H9 (cell line): ENCODE measurements at regions not wholly inside any gene's neighbourhood (a gene's known extent, or its start where the extent isn't known, plus 50 kb on each side); places are given as distances from the start of the nearest gene placed in this dataset.

Experiments used
- DNase-seq: peaks from one replicate; pipeline ENCODE4 v3.0.0-alpha.2; 2017
- H2AFZ ChIP-seq: one replicate; pipeline ENCODE4 v1.6.1; 2013; ENCODE audit warnings: mild to moderate bottlenecking, low read length, control low read depth, moderate library complexity
- H2AK5ac ChIP-seq: 2 replicates; pipeline ENCODE4 v1.6.1; 2013; ENCODE audit warnings: low read length, control low read depth, mixed read lengths; ENCODE audit not compliant: insufficient read length
- H2BK120ac ChIP-seq: one replicate; pipeline ENCODE4 v1.6.1; 2013; ENCODE audit warnings: low read depth, mild to moderate bottlenecking, low read length, control low read depth, inconsistent platforms; ENCODE audit not compliant: poor library complexity, severe bottlenecking
- H2BK12ac ChIP-seq: 2 replicates; pipeline ENCODE4 v1.6.1; 2013; ENCODE audit warnings: low read length, control low read depth, mixed read lengths, low read depth; ENCODE audit not compliant: insufficient read length
- H2BK15ac ChIP-seq: 2 replicates; pipeline ENCODE4 v1.6.1; 2013; ENCODE audit warnings: low read depth, low read length, control low read depth
- H2BK20ac ChIP-seq: one replicate; pipeline ENCODE4 v1.6.1; 2013; ENCODE audit warnings: low read depth, mild to moderate bottlenecking, low read length, control low read depth, inconsistent platforms; ENCODE audit not compliant: poor library complexity, severe bottlenecking
- H2BK5ac ChIP-seq: 2 replicates; pipeline ENCODE4 v1.6.1; 2013; ENCODE audit warnings: low read length, control low read depth, mixed read lengths; ENCODE audit not compliant: insufficient read length
- H3K14ac ChIP-seq: 2 replicates; pipeline ENCODE4 v1.6.1; 2013; ENCODE audit warnings: low read length, control low read depth; ENCODE audit not compliant: insufficient read depth
- H3K18ac ChIP-seq: 2 replicates; pipeline ENCODE4 v1.6.1; 2013; ENCODE audit warnings: low read depth, mild to moderate bottlenecking, mixed read lengths, low read length, control low read depth; ENCODE audit not compliant: insufficient read length
- H3K23ac ChIP-seq: 2 replicates; pipeline ENCODE4 v1.6.1; 2013; ENCODE audit warnings: low read length, control low read depth, mixed read lengths, low read depth; ENCODE audit not compliant: insufficient read length
- H3K23me2 ChIP-seq: 2 replicates; pipeline ENCODE4 v1.6.1; 2013; ENCODE audit warnings: low read depth, mild to moderate bottlenecking, mixed read lengths, low read length, control low read depth; ENCODE audit not compliant: insufficient read length, poor library complexity, severe bottlenecking
- H3K27ac ChIP-seq: 2 replicates; pipeline ENCODE4 v1.5.1; 2013; ENCODE audit warnings: low read length, control low read depth, mixed read lengths, low read depth; ENCODE audit not compliant: insufficient read length
- H3K27me3 ChIP-seq: 2 replicates; pipeline ENCODE4 v1.6.1; 2013; ENCODE audit warnings: low read length, control low read depth, inconsistent platforms; ENCODE audit not compliant: insufficient read depth
- H3K4ac ChIP-seq: 2 replicates; pipeline ENCODE4 v1.6.1; 2013; ENCODE audit warnings: low read depth, mild to moderate bottlenecking, control low read depth, inconsistent platforms, low read length, moderate library complexity
- H3K4me1 ChIP-seq: 2 replicates; pipeline ENCODE4 v1.6.1; 2013; ENCODE audit warnings: low read length, control low read depth, inconsistent platforms; ENCODE audit not compliant: insufficient read depth
- H3K4me2 ChIP-seq: 2 replicates; pipeline ENCODE4 v1.6.1; 2013; ENCODE audit warnings: low read length, control low read depth, mixed read lengths; ENCODE audit not compliant: insufficient read length, insufficient read depth
- H3K56ac ChIP-seq: 2 replicates; pipeline ENCODE4 v1.6.1; 2013; ENCODE audit warnings: low read depth, mild to moderate bottlenecking, mixed read lengths, low read length, control low read depth; ENCODE audit not compliant: insufficient read length
- H3K79me1 ChIP-seq: 2 replicates; pipeline ENCODE4 v1.6.1; 2013; ENCODE audit warnings: low read depth, mild to moderate bottlenecking, moderate library complexity, low read length, control low read depth, inconsistent platforms; ENCODE audit not compliant: insufficient read depth, poor library complexity, severe bottlenecking
- H3K79me2 ChIP-seq: 2 replicates; pipeline ENCODE4 v1.6.1; 2013; ENCODE audit warnings: low read length, control low read depth, inconsistent platforms; ENCODE audit not compliant: insufficient read depth
- H3K9ac ChIP-seq: 2 replicates; pipeline ENCODE4 v1.6.1; 2013; ENCODE audit warnings: low read length, control low read depth, mixed read lengths; ENCODE audit not compliant: insufficient read length; ENCODE audit errors: extremely low read depth
- H3K9me3 ChIP-seq: one replicate; pipeline ENCODE4 v1.6.1; 2013; ENCODE audit warnings: low read depth, low read length, inconsistent platforms; ENCODE audit not compliant: control insufficient read depth
- H3T11ph ChIP-seq: one replicate; pipeline ENCODE4 v1.6.1; 2013; ENCODE audit warnings: mild to moderate bottlenecking, low read length, control low read depth, inconsistent platforms
- H4K20me1 ChIP-seq: one replicate; pipeline ENCODE4 v1.6.1; 2013; ENCODE audit not compliant: control insufficient read depth, insufficient read length, insufficient read depth
- H4K5ac ChIP-seq: 2 replicates; pipeline ENCODE4 v1.6.1; 2013; ENCODE audit warnings: low read depth, mild to moderate bottlenecking, mixed read lengths, low read length, control low read depth; ENCODE audit not compliant: insufficient read length
- H4K8ac ChIP-seq: replicated peaks from 2 replicates; pipeline ENCODE4 v1.6.1; 2013; ENCODE audit warnings: low read length, control low read depth, mixed read lengths, low read depth; ENCODE audit not compliant: insufficient read length
- H4K91ac ChIP-seq: 2 replicates; pipeline ENCODE4 v1.6.1; 2013; ENCODE audit warnings: low read depth, mild to moderate bottlenecking, moderate library complexity, mixed read lengths, low read length, control low read depth; ENCODE audit not compliant: insufficient read length
- H3K27ac Mint-ChIP-seq, 3 experiments: 2 replicates in 2 of 3; 3 replicates in 1 of 3; pipeline ENCODE4 v1.8.0; 2020 to 2021; ENCODE audit warnings: mixed read lengths in 3 of 3, mild to moderate bottlenecking in 1 of 3, moderate library complexity in 1 of 3
- H3K27me3 Mint-ChIP-seq: 2 replicates; pipeline ENCODE4 v1.8.0; 2021; ENCODE audit warnings: low read depth, mild to moderate bottlenecking, moderate library complexity, mixed read lengths
- H3K36me3 Mint-ChIP-seq, 3 experiments: 2 replicates in 2 of 3; 3 replicates in 1 of 3; pipeline ENCODE4 v1.8.0; 2020 to 2021; ENCODE audit warnings: low read depth in 3 of 3, mixed read lengths in 3 of 3; ENCODE audit not compliant: insufficient read depth in 1 of 3
- H3K4me1 Mint-ChIP-seq, 2 experiments: 2 replicates each; pipeline ENCODE4 v1.8.0; 2020; ENCODE audit warnings: mixed read lengths in 2 of 2
- H3K4me3 Mint-ChIP-seq, 2 experiments: 2 replicates in 1 of 2; 3 replicates in 1 of 2; pipeline ENCODE4 v1.8.0; 2020 to 2021; ENCODE audit warnings: mild to moderate bottlenecking in 2 of 2, mixed read lengths in 2 of 2, moderate library complexity in 1 of 2
- H3K9me3 Mint-ChIP-seq, 2 experiments: 2 replicates in 1 of 2; 3 replicates in 1 of 2; pipeline ENCODE4 v1.8.0; 2020; ENCODE audit warnings: mild to moderate bottlenecking in 2 of 2, mixed read lengths in 2 of 2, moderate library complexity in 1 of 2
- CTCF ChIP-seq: fragments of 200-600 bp; sonication (generic); conservative IDR thresholded peaks from 3 replicates; pipeline ENCODE4 v1.8.0; 2021; ENCODE audit warnings: antibody characterized with exemption, mild to moderate bottlenecking
- WGBS: extraction: QIAGEN DNeasy Blood & Tissue Kit; methylation state at CpG from one replicate; pipeline ENCODE4 v1.1.7; 2013; ENCODE audit warnings: missing lambda C conversion rate, low lambda C conversion rate, mixed read lengths; ENCODE audit not compliant: insufficient read length; ENCODE audit errors: extremely low coverage; 5-methylcytosine and 5-hydroxymethylcytosine counted together

- no peak overlapping the region for H3K27ac Mint-ChIP-seq
- H3K9me3 Mint-ChIP-seq = peaks cover 6 to 28% of the 10 kb centered on the region in 2 experiments
- Histone ChIP-seq H3K56ac (no peak overlapping the region), H3K9me3 (peaks cover 6% of the 10 kb centered on the region), H2BK15ac (no peak overlapping the region), H3K4me1 (no peaks in the 10 kb centered on the region), H2AFZ (no peak overlapping the region), H3K23ac (no peak overlapping the region), H3K4ac (no peak overlapping the region), H2BK120ac (no peak overlapping the region), H3K27me3 (no peaks in the 10 kb centered on the region), H3K79me2 (no peaks in the 10 kb centered on the region), H4K20me1 (no peaks in the 10 kb centered on the region), H3K9ac (no peak overlapping the region), H2BK12ac (no peak overlapping the region), H4K5ac (no peak overlapping the region), H4K91ac (no peak overlapping the region), H3T11ph (no peak overlapping the region), H3K18ac (no peak overlapping the region), H2BK5ac (no peak overlapping the region), H3K14ac (no peak overlapping the region), H2AK5ac (no peak overlapping the region), H3K4me2 (no peak overlapping the region), H3K23me2 (no peaks in the 10 kb centered on the region), H3K79me1 (no peaks in the 10 kb centered on the region), H2BK20ac (no peak overlapping the region), H3K27ac (no peak overlapping the region), H4K8ac (no peak overlapping the region)
- H3K27me3 Mint-ChIP-seq = no peaks in the 10 kb centered on the region
- H3K36me3 Mint-ChIP-seq = peaks cover 0 to 12% (median 11%) of the 10 kb centered on the region in 3 experiments; a peak in 5 of 7 replicates
- H3K4me1 Mint-ChIP-seq = no peaks in the 10 kb centered on the region
- H3K4me3 Mint-ChIP-seq = no peak overlapping the region
- WGBS = no CpG with 5 or more reads among the region's 3 CpGs
- TF ChIP-seq CTCF = no peak
- DNase-seq = no peak
These were observed 622.7 kb upstream of the GBE1 start for GRCh38 chr3:82384181-82384580.
